Tibial nerve (tissue), 4 donors: ENCODE measurements at regions not wholly inside any gene's neighbourhood (a gene's known extent, or its start where the extent isn't known, plus 50 kb on each side); places are given as distances from the start of the nearest gene placed in this dataset.
A peak's percentile ranks its signal among the peaks of the same experiment; 100 is the strongest.

Source experiments
- DNase-seq, 2 donors: peaks; one replicate each; pipeline ENCODE4 v3.0.0-alpha.2; 2019; ENCODE audit warnings: low spot score in 2 of 2
- H3K27ac ChIP-seq, 4 donors: fragments of 200-600 bp; sonication (generic) in 3 of 4; one replicate each; pipeline ENCODE4 v1.5.1; 2017 to 2019; ENCODE audit warnings: mild to moderate bottlenecking in 1 of 4
- H3K27me3 ChIP-seq, 2 donors: fragments of 200-600 bp; sonication (generic) in 1 of 2; one replicate each; pipeline versions ENCODE4 v1.5.1 to v1.6.0; 2017 to 2019
- H3K36me3 ChIP-seq, 3 donors: fragments of 200-600 bp; sonication (generic); one replicate each; pipeline ENCODE4 v1.5.1; 2018 to 2019
- H3K4me1 ChIP-seq, 4 donors: fragments of 200-600 bp; sonication (generic) in 3 of 4; one replicate each; pipeline ENCODE4 v1.5.1; 2017 to 2019
- H3K4me3 ChIP-seq, 4 donors: fragments of 200-600 bp; sonication (generic) in 3 of 4; one replicate each; pipeline ENCODE4 v1.5.1; 2017 to 2019; ENCODE audit warnings: mild to moderate bottlenecking in 1 of 4, moderate library complexity in 1 of 4
- H3K9me3 ChIP-seq, 4 donors: fragments of 200-600 bp; sonication (generic) in 3 of 4; one replicate each; pipeline ENCODE4 v1.5.1; 2017 to 2019
- EP300 ChIP-seq, 2 donors: sonication (generic); formaldehyde crosslinking; IDR thresholded peaks; one replicate each; pipeline ENCODE4 v1.6.1; 2017; ENCODE audit warnings: antibody characterized with exemption in 2 of 2, mild to moderate bottlenecking in 1 of 2
- POLR2A ChIP-seq, 2 donors: fragments of 450-650 bp; IDR thresholded peaks; one replicate each; pipeline ENCODE4 v1.6.1; 2017; ENCODE audit warnings: antibody characterized with exemption in 2 of 2, mild to moderate bottlenecking in 2 of 2, moderate library complexity in 2 of 2
- WGBS, 2 donors: methylation state at CpG; one replicate each; pipeline ENCODE4 v1.1.5; 2018; 5-methylcytosine and 5-hydroxymethylcytosine counted together
- TF ChIP-seq, protein P1 (sequence below), 5 experiments: fragments of 200-600 bp in 3 of 5; fragments of 450-650 bp in 2 of 5; sonication (generic) in 3 of 5; IDR thresholded peaks; one replicate each; pipeline ENCODE4 v1.5.1; 2016 to 2019; ENCODE audit warnings: antibody characterized with exemption in 5 of 5, mild to moderate bottlenecking in 3 of 5, moderate library complexity in 2 of 5

DNA sequence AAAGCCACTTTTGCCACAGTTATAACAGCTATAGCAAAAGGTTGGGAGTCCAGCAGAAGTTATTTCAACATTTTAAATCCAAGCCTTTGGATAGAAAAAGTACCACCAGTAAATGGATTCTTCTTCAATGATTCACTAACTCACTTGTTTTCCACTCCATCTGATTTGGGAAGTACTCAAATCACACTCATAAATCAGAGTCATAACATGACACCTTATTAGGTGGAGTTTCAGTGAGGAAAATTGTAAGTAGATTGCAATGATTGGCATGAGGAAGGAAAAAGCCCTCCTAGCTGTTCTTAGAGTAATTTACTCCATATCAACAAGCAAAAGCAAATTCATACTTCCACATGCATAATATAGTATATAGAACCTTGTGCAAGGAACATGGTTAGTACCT, 132.9 kb downstream of the NR4A2 start:
- Histone ChIP-seq H3K27me3 (no peaks in the 10 kb centered on the region), H3K27ac (no peak overlapping the region), H3K9me3 (no peaks in the 10 kb centered on the region), H3K4me3 (no peak overlapping the region), H3K4me1 (no peaks in the 10 kb centered on the region), H3K36me3 (no peaks in the 10 kb centered on the region)
- TF ChIP-seq POLR2A (IDR thresholded peaks at IDR 0.05) (no peak), EP300 (IDR thresholded peaks at IDR 0.05) (no peak)
- TF ChIP-seq, protein P1, sequence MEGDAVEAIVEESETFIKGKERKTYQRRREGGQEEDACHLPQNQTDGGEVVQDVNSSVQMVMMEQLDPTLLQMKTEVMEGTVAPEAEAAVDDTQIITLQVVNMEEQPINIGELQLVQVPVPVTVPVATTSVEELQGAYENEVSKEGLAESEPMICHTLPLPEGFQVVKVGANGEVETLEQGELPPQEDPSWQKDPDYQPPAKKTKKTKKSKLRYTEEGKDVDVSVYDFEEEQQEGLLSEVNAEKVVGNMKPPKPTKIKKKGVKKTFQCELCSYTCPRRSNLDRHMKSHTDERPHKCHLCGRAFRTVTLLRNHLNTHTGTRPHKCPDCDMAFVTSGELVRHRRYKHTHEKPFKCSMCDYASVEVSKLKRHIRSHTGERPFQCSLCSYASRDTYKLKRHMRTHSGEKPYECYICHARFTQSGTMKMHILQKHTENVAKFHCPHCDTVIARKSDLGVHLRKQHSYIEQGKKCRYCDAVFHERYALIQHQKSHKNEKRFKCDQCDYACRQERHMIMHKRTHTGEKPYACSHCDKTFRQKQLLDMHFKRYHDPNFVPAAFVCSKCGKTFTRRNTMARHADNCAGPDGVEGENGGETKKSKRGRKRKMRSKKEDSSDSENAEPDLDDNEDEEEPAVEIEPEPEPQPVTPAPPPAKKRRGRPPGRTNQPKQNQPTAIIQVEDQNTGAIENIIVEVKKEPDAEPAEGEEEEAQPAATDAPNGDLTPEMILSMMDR (IDR thresholded peaks at IDR 0.05), result no peak
- DNase-seq, result no peak

DNA sequence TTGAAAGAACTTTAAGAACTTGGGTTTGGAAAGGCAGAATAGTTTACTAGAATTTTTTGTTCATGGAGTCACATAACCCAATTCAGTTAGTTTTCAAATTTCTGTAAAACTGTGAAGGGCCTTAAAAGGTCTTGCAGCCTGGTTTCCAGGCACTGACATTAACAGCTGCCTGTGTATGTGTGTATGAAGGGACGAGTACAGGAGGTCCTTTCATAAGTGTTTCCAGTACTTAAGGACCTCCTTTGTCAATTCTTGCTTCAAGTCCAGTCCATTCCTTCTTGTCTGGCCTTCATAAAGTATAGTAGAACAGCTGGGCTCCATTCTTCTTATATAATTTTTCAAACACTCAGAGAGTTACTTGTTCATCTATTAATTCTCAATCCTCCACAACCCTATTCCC, 136.5 kb downstream of the NR4A2 start:
- Histone ChIP-seq H3K4me3 (no peak overlapping the region), H3K27ac (no peak overlapping the region), H3K36me3 (no peaks in the 10 kb centered on the region), H3K9me3 (no peaks in the 10 kb centered on the region), H3K27me3 (no peaks in the 10 kb centered on the region), H3K4me1 (peaks cover 0 to 8% (median 0%) of the 10 kb centered on the region in 4 donors)
- DNase-seq, result no peak
- no peak for TF ChIP-seq POLR2A (IDR thresholded peaks at IDR 0.05)
- TF ChIP-seq EP300 (IDR thresholded peaks at IDR 0.05), result no peak
- TF ChIP-seq, protein P1 (IDR thresholded peaks at IDR 0.05), result no peak
- 31 to 41% methylated on average over 1 of the region's 1 CpG for WGBS, 2 donors

DNA sequence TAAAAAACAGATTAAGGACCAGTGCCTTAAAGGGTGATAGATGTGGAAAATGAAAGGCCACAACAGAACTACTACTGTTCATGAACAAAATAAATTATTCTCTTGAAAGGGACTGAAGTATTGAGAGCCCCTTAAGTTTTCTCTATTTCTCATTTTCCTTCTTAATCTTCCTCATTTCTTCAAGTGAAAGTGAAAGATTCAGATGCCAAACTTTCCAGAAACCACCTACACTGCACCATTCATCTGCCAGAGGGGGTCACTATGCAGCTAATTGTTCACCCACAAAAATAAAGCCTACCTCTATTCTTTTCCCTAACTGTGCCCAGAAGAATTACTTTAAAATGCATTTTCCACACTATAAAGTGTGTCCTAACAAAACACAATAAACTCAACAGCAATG, 140.1 kb downstream of the NR4A2 start:
- H3K4me1 ChIP-seq, result peaks cover 0 to 8% (median 0%) of the 10 kb centered on the region in 4 donors
- no peaks in the 10 kb centered on the region for H3K27me3 ChIP-seq
- TF ChIP-seq, protein P1 (IDR thresholded peaks at IDR 0.05), result peak in 2 of 5 experiments; percentile 7 to 30
- TF ChIP-seq EP300 (IDR thresholded peaks at IDR 0.05), result no peak
- TF ChIP-seq POLR2A (IDR thresholded peaks at IDR 0.05), result no peak
- DNase-seq, result no peak
- H3K4me3 ChIP-seq, result no peak overlapping the region
- H3K36me3 ChIP-seq, result no peaks in the 10 kb centered on the region
- H3K27ac ChIP-seq, result no peak overlapping the region
- no peaks in the 10 kb centered on the region for H3K9me3 ChIP-seq

DNA sequence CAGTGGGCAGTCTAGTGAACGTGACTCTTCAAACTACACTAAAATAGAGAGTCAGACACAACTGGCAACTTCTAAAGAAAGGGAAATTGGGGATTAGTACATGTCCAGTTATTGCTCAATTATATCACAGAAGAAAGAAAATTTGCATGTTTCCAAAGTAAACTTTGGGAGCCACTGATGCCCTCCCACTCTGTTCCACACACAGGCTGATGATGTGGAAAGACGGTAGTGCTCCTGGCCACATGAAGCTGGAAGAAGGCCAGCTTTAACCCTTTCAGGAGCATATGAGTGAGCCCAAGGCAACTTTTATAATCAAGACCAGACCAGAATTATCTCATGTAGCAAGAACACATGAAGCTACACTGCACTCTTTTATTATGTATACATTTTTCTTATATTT, 141.0 kb downstream of the NR4A2 start:
- DNase-seq, result no peak
- no peak overlapping the region for H3K4me3 ChIP-seq
- no peaks in the 10 kb centered on the region for H3K36me3 ChIP-seq
- no peaks in the 10 kb centered on the region for H3K27me3 ChIP-seq
- H3K4me1 ChIP-seq, result peaks cover 0 to 8% (median 0%) of the 10 kb centered on the region in 4 donors
- TF ChIP-seq EP300 (IDR thresholded peaks at IDR 0.05) (no peak), POLR2A (IDR thresholded peaks at IDR 0.05) (no peak)
- TF ChIP-seq, protein P1 (IDR thresholded peaks at IDR 0.05), result no peak
- WGBS, 2 donors, result 9 to 13% methylated on average over 2 of the region's 2 CpGs
- H3K27ac ChIP-seq, result no peak overlapping the region
- H3K9me3 ChIP-seq, result no peaks in the 10 kb centered on the region

DNA sequence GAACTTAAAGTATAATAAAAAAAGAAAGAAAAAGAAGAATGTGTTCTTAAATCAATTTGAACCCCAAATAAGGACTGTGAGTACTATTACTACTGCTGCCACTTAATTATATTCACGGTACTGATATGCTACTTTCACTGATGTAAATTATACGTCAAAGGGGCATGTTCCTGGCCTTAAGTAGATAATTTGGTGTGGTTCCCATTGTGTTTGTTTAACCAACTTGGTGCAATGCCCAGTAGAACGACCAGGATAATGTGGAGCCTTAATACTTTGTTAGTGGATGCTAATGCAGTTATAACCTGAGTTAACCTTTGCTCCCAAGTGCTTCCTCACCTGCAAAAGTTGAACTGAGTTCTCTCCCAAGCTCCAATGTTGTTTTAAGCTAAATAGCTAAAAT, 142.0 kb downstream of the NR4A2 start:
- 67 to 73% methylated on average over 3 of the region's 3 CpGs for WGBS, 2 donors
- H3K27ac ChIP-seq, result no peak overlapping the region
- DNase-seq, result no peak
- H3K27me3 ChIP-seq, result no peaks in the 10 kb centered on the region
- H3K4me1 ChIP-seq, result peaks cover 0 to 8% (median 0%) of the 10 kb centered on the region in 4 donors
- no peak overlapping the region for H3K4me3 ChIP-seq
- TF ChIP-seq EP300 (IDR thresholded peaks at IDR 0.05) (no peak), POLR2A (IDR thresholded peaks at IDR 0.05) (no peak)
- TF ChIP-seq, protein P1 (IDR thresholded peaks at IDR 0.05), result no peak
- H3K36me3 ChIP-seq, result no peaks in the 10 kb centered on the region
- H3K9me3 ChIP-seq, result no peaks in the 10 kb centered on the region
